Uterus (tissue), 3 donors: ENCODE measurements at regions not wholly inside any gene's neighbourhood (a gene's known extent, or its start where the extent isn't known, plus 50 kb on each side); places are given as distances from the start of the nearest gene placed in this dataset.

Experiments used
- DNase-seq, 2 donors: peaks; one replicate each; pipeline ENCODE4 v3.0.0-alpha.2; 2019 to 2020
- H3K27ac ChIP-seq, 2 donors: fragments of 200-600 bp; sonication (generic); 1 replicate in 1 of 2; 2 replicates in 1 of 2; pipeline ENCODE4 v1.5.1; 2016 to 2018
- H3K27me3 ChIP-seq, 2 donors: fragments of 200-600 bp; sonication (generic); one replicate each; pipeline ENCODE4 v1.5.1; 2018 to 2019; ENCODE audit warnings: control low read depth in 1 of 2
- H3K36me3 ChIP-seq, 2 donors: fragments of 200-600 bp; sonication (generic); one replicate each; pipeline ENCODE4 v1.5.1; 2019; ENCODE audit warnings: control low read depth in 1 of 2
- H3K4me1 ChIP-seq, 2 donors: fragments of 200-600 bp; sonication (generic); one replicate each; pipeline ENCODE4 v1.5.1; 2018 to 2019; ENCODE audit warnings: control low read depth in 1 of 2
- H3K4me3 ChIP-seq, 2 donors: fragments of 200-600 bp; sonication (generic); 1 replicate in 1 of 2; 2 replicates in 1 of 2; pipeline ENCODE4 v1.5.1; 2018 to 2019; ENCODE audit warnings: mild to moderate bottlenecking in 1 of 2
- H3K9me3 ChIP-seq, 2 donors: fragments of 200-600 bp; sonication (generic); one replicate each; pipeline ENCODE4 v1.5.1; 2019; ENCODE audit warnings: control low read depth in 1 of 2
- POLR2A ChIP-seq, 2 donors: fragments of 450-650 bp; IDR thresholded peaks; one replicate each; pipeline ENCODE4 v1.6.1; 2016; ENCODE audit warnings: antibody characterized with exemption in 2 of 2, mild to moderate bottlenecking in 1 of 2, moderate library complexity in 1 of 2
- intact Hi-C: fragments of 100-400 bp; cut with DNase I; formaldehyde crosslinking; loops from one replicate; pipeline ENCODE4 v1.15.1; 2023; ENCODE audit warnings: low total_unique reads
- TF ChIP-seq, protein P1 (sequence below), 4 experiments: fragments of 200-600 bp in 2 of 4; fragments of 450-650 bp in 2 of 4; sonication (generic) in 2 of 4; IDR thresholded peaks; one replicate each; pipeline ENCODE4 v1.5.1; 2016 to 2019; ENCODE audit warnings: antibody characterized with exemption in 4 of 4, mild to moderate bottlenecking in 2 of 4, moderate library complexity in 1 of 4
- donor health status: DM: yes; HTN: yes; CAD: no.

DNA sequence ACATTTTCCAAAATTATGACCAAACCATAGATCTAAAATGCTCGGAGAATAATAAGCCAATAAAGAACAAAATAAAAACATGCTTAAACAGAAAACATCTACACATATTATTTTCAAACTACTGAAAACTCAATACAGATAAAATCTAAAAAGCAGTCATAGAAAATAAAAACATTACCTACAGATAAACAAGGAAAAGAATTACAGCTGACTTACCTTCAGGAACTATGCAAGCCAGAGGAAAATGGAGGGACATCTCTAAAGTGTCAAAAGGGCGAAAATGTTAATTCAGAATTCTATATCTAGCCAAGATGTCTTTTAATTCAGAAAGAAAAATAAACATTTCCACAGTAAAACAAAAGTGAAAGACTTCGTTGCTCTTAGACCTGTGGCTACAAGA, 112.9 kb upstream of the GYPC start:
- DNase-seq, result no peak
- no peak overlapping the region for H3K4me3 ChIP-seq
- H3K4me1 ChIP-seq, result no peaks in the 10 kb centered on the region
- no peaks in the 10 kb centered on the region for H3K9me3 ChIP-seq
- no peak for TF ChIP-seq POLR2A (IDR thresholded peaks at IDR 0.05)
- TF ChIP-seq, protein P1, sequence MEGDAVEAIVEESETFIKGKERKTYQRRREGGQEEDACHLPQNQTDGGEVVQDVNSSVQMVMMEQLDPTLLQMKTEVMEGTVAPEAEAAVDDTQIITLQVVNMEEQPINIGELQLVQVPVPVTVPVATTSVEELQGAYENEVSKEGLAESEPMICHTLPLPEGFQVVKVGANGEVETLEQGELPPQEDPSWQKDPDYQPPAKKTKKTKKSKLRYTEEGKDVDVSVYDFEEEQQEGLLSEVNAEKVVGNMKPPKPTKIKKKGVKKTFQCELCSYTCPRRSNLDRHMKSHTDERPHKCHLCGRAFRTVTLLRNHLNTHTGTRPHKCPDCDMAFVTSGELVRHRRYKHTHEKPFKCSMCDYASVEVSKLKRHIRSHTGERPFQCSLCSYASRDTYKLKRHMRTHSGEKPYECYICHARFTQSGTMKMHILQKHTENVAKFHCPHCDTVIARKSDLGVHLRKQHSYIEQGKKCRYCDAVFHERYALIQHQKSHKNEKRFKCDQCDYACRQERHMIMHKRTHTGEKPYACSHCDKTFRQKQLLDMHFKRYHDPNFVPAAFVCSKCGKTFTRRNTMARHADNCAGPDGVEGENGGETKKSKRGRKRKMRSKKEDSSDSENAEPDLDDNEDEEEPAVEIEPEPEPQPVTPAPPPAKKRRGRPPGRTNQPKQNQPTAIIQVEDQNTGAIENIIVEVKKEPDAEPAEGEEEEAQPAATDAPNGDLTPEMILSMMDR (IDR thresholded peaks at IDR 0.05), result no peak
- intact Hi-C loops, result no loop called here
- no peak overlapping the region for H3K27ac ChIP-seq
- no peaks in the 10 kb centered on the region for H3K27me3 ChIP-seq
- no peaks in the 10 kb centered on the region for H3K36me3 ChIP-seq

DNA sequence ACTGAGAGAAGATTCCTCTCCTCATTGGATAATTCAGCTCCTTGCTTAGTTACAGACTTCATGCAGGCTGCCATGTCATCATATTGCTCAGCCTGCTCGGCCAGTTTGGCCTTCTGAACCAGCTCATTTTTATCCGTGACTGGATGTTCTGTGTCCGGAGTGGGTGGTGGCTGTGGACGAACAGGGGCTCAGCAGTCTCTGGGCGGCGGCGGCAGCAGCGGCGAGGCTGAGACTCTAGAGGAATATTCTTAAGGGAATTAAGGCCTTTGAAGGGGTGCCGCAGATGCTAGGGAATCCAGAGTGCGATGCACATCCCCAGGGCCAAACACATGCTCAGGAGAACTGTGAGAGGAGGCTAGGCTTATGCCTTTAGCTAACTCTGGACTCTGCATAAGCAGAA, 97.9 kb upstream of the GYPC start:
- Histone ChIP-seq H3K9me3 (no peaks in the 10 kb centered on the region), H3K4me3 (no peak overlapping the region), H3K36me3 (no peaks in the 10 kb centered on the region), H3K27ac (no peak overlapping the region), H3K27me3 (no peaks in the 10 kb centered on the region), H3K4me1 (no peaks in the 10 kb centered on the region)
- intact Hi-C loops, result no loop called here
- no peak for DNase-seq
- TF ChIP-seq POLR2A (IDR thresholded peaks at IDR 0.05), result no peak
- TF ChIP-seq, protein P1 (IDR thresholded peaks at IDR 0.05), result no peak

DNA sequence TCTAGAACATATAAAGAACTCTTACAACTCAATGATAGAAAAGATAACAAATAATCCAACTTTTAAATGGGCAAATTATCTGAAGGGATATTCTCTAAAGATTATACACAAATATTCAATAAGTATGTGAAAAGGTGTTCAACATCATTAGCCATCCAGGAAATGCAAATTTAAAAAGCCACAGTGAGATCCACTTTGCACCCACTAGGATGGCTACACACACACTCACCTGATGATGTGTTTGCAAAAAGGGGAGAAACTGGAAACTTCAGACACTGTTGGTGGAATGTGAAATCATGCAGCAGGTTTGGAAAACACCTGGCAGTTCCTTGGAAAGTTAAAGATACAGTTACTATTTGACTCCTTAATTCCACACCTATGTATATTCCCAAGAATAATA, 87.2 kb upstream of the GYPC start:
- H3K36me3 ChIP-seq, result no peaks in the 10 kb centered on the region
- intact Hi-C loops, result no loop called here
- H3K9me3 ChIP-seq, result no peaks in the 10 kb centered on the region
- no peak overlapping the region for H3K4me3 ChIP-seq
- no peak overlapping the region for H3K27ac ChIP-seq
- DNase-seq, result no peak
- H3K4me1 ChIP-seq, result no peaks in the 10 kb centered on the region
- TF ChIP-seq, protein P1 (IDR thresholded peaks at IDR 0.05), result no peak
- no peak for TF ChIP-seq POLR2A (IDR thresholded peaks at IDR 0.05)
- H3K27me3 ChIP-seq, result no peaks in the 10 kb centered on the region

DNA sequence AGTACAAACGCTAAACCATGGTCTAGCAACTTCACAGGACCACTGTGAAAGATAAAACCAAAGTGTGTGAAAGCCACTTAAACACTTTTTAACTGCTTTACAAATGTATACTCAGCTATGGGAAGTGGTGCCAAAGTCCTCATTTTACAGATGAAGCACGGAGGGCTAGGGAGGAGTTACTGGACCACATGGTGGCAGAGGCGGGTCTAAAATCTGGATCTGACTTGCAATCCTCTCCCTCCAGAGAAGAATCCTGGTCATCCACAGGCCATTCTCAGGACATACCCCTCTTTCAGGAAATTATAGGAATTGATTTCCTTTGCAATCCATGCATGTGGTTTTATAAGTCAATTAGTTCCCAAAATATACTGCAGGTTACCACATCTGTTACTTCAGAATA, 84.6 kb upstream of the GYPC start:
- Histone ChIP-seq H3K27me3 (no peaks in the 10 kb centered on the region), H3K36me3 (no peaks in the 10 kb centered on the region), H3K4me3 (no peak overlapping the region), H3K27ac (no peak overlapping the region), H3K4me1 (no peaks in the 10 kb centered on the region), H3K9me3 (no peaks in the 10 kb centered on the region)
- no peak for TF ChIP-seq POLR2A (IDR thresholded peaks at IDR 0.05)
- TF ChIP-seq, protein P1 (IDR thresholded peaks at IDR 0.05), result no peak
- intact Hi-C loops, result no loop called here
- no peak for DNase-seq

DNA sequence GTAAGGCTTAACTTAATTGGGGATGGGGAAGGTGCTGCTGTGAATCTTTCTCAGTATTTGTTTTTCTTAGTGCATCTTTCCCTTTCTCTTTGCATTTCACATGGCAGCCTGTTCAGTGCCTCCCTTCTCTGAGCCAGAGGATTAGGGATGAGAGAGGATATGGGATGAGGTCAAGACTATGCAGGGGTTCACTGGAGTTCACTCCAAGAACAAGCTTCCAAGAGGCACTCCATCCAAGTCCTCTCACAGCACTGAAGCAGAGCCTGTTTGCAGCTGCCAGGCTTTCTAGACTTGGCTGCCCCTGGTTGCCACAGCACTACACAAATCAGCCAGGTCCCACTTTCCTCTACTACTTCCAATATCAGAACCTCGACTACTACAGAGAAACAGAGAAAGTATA, 80.3 kb upstream of the GYPC start:
- DNase-seq, result no peak
- Histone ChIP-seq H3K36me3 (no peaks in the 10 kb centered on the region), H3K27ac (no peak overlapping the region), H3K27me3 (no peaks in the 10 kb centered on the region), H3K4me3 (no peak overlapping the region), H3K4me1 (no peaks in the 10 kb centered on the region), H3K9me3 (no peaks in the 10 kb centered on the region)
- intact Hi-C loops, result no loop called here
- TF ChIP-seq POLR2A (IDR thresholded peaks at IDR 0.05), result no peak
- TF ChIP-seq, protein P1 (IDR thresholded peaks at IDR 0.05), result no peak
